Stimulated activated CD8-positive, alpha-beta memory T cell treated with anti-CD3 and anti-CD28 coated beads, Interleukin-15, amount 100 ng/mL, for 48 hours (primary cell): ENCODE measurements at regions not wholly inside any gene's neighbourhood (a gene's known extent, or its start where the extent isn't known, plus 50 kb on each side); places are given as distances from the start of the nearest gene placed in this dataset.

Experiments
- DNase-seq, 2 donors: peaks; one replicate each; pipeline ENCODE4 v3.0.0-alpha.2; 2020; ENCODE audit warnings: low read depth in 2 of 2

DNA sequence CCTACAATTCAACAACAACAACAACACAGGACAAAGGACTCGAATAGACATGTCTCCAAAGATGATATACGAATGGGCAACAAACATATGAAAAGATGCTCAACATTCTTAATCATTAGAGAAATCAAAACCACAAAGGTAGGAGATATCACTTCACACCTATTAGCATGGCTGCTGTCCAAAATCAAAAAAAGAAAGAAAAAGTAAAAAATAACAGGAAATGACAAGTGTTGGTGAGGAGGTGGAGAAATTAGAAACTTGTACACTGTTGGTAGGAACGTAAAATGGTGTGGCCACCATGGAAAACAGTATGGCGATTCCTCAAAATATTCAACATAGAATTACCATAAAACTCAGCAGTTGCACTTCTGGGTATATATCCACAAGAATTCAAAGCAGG, 312.3 kb upstream of the STT3B start:
- DNase-seq: no peak

DNA sequence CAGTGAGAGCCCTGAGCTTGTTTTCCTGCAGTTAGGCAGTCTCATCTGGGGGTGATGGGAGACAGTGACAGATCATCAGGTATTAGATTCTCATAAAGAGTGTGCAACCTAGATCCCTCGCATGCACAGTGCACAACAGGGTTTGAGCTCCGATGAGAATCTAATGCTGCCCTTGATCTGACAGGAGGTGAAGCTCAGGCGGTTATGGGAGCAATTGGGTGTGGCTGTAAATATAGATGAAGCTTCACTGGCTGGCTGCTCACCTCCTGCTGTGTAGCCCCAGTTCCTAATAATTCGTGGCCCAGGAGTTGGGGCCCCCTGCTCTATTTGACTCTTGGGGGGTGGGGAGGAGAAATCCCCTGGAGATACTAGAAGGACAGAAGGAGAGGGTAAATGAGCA, 309.4 kb upstream of the STT3B start:
- DNase-seq: no peak

- no peak for DNase-seq
Measured at GRCh38 chr3:31224936-31225335, 307.8 kb upstream of the STT3B start.

DNA sequence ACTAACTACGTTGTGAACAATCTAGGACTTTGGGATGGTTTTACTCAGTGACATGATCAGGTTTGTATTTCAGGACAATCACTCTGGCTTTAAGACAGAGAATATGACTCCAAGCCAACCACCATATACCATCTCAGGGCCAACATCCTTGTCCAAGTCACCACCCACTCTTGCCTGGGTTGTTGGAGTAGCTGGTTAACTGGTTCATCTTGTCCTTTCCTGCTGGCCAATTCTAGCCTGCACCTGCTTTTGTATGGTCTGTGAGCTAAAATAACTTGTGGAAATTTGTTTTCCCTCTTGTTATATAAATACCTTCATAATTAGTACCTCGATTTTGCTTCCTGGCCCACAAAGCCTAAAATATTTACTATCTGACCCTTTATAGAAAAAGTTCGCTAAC, 306.8 kb upstream of the STT3B start:
- DNase-seq: no peak

DNA sequence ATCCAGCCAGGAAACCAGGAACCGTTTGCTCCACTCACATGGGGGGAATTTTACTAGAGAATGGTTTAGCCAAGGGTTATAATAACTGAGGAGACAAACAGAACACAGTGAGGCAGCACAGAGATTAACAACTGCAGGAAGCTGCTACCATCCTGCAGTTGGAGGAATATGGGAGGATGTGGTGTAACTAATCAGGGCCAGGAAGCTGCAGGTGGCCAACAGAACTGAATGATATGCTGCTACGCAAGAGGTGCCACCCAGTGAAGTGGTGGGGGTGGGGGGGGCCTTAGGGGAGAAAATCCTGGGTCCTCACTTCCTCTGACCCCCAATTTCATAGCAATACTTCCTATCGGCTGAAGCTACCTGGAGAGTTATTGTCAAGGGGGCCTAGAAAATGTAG, 306.4 kb upstream of the STT3B start:
- no peak for DNase-seq

- DNase-seq: no peak
Measured at GRCh38 chr3:31227131-31227562, 305.6 kb upstream of the STT3B start.

DNA sequence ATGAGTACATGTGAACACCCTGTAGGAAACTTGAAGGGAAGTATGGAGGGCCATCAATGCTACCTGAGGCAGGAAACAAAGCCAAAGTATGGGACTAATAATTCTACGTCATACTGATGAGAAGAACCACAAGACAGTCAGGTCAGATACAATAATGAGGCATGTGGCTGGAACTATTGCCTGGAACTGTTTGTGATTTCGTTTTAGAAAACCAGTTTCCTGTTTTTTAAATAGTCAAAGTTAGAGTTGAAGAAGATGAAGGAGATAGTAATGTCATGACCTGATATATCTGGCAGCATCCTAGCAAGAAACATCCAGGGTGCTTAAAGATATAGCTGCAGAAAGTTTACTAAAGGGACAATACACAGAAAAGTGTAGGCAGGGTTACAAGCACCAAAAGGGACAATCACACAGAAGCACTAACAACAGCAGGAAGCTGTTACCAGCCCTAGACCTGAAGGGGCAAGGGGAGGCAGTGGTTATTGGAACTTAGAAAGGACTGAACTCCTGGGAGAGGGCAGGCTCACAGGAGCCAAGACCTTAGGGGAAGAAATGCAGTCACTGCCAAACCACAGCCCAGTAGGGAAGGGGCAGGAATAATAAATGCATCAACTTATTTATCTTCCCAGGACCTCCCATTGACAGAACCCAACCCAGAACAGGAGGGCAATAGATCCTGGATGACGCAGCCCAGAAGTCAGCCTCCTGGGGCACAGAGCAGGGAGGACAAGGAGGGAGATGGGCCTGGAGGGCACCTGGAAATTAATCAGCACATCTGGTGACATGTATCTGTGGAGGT, 302.1 kb upstream of the STT3B start:
- no peak for DNase-seq

DNA sequence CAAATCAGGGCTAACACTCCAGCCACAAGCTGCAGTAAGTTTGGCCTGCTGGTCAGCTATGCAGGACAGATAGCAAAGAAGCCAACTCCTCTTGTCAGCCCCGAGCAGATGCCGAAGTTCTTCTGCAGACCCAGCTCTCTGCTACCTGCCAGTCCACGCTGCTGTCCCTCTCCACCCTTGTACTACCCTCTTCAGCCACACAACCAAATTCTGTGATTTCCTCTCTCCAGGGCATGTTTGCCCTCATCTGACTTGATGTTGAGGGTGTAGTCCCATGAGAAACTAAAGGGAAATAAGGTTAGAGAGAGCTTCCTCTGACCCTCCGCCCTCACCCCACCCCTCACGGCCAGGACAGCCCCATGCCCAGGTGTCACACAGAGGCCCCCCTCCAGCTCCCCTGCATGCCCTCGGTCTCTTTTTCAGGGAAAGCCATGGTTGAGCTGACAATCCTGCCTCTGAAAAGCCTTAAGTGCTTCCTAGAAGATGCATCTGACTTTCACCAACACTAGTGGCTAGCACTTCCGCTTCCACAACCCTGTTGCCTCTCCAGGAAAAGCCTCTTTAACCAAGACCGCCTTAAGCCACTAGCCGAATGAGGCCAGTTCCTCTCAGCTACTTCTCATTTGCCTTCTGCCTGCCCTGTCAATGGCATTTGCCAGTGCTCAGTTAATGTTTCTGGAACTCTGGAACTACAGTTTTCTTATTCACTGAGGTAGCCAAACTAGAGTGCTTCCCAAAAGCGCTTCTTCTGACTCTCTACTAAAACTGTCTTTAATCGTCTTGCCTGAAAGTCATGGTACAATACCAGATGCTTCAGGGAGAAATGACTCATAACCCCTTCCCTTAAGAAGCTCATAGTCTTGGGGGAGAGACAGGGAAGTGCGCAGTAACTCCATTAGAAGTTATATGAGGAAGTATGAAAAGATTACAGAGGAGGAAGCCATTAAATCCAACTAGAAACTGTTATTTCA, 300.4 kb upstream of the STT3B start:
- no peak for DNase-seq

GRCh38 chr3:31234145-31234544, 298.6 kb upstream of the STT3B start:
- no peak for DNase-seq

DNA sequence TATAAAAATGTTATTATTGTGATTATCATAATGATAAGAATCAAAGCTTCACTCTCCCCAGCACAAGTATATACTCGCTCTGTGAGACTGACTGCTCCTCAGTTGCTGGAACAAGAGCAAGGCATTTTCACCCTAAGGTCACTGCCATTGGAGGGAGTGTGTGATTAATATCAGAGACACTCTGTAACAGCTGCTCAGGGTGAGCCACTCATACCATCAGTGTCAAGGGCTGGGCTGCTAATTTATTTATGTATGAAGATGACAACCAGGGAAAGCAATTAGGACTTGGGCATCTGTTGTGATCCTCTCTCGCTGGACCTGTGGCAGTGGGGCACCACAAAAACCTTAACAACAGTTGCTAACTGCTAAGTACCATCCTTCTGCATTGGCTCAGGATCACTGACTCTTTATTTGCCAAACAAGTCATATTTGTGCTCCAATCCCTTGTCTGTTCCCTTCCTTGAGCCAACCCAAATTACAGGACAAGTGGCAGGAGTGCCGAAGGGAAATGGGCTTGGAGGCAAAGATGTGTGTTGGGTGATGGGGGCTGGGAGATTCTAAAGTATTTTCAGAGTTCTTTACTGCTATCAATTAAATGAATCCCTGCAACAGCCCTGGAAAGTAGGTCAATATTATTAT, 297.5 kb upstream of the STT3B start:
- DNase-seq: no peak

DNA sequence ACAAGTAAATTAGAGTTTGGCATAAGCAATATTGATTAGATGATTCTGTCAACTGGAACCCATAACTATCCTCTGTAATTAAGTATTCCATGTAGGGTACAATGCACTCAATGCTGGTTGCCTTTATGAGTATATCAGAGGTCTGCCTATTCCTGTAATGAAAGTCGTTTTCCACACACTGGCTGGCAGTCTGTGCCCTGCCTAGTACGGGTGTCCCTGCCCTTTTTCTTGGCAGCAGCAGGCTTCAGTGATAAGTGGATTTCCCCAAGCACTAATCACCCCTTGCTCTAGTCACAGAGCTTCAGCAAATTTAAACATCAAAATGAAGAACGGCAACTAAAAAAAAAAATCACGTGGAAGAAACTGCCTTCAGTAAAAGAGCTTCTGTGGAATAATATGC, 294.8 kb upstream of the STT3B start:
- DNase-seq: no peak

GRCh38 chr3:31240013-31240412, 292.7 kb upstream of the STT3B start:
- no peak for DNase-seq

DNA sequence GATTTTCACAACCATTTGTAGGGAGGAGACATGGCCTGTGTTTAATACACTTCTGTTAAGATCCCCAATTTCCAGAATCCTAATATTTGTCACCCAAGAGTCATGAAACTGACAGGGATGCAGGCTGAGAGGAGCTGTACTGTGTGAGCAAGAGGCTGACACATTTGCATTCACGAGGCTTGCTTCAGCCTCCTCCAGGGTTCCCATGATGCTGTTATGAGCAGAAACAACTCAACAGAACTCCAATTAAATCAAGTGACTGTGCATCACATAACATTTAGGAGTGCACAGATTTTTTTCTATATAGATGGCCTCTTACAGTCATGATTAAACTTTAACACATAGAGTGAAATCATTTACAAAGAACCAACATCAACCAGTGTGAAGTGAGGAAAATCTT, 292.3 kb upstream of the STT3B start:
- no peak for DNase-seq

DNA sequence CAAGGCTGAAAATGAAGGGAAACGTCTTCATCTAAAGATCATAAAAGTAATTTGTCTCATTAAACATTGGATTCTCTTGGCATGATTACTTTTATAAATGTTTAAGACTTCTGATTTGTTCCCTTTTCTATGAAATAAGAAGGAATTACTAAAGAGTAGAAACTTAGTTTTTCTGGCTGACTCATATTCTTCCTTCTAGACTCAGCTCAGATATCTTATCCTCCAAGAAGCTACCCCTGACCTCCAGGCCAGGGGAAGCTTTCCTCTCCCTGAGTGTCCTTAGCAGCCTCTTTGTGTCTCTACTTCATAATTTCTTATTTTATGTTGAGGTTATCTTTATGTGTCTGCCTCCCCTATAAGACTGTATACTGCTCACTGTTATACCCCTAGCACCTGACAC, 291.9 kb upstream of the STT3B start:
- DNase-seq: no peak

DNA sequence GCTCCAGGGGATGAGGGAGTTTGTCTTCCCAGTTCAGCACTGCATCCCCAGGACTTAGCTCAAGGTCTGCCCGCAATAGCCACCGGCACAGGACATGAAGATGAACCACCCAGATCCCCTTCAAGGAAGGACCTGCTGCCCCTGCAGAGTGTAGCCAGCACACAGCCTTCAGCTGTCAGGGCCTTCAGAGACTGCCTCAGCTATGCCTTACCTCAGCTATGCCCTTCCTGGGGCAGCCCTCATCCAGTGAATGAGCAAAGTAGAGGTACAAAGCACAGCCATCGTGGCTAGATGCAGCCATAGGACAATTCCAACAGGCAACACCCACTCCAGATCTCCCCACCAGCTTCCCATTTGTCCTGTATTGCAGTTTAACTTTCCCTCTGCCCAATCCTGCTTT, 291.2 kb upstream of the STT3B start:
- no peak for DNase-seq

DNA sequence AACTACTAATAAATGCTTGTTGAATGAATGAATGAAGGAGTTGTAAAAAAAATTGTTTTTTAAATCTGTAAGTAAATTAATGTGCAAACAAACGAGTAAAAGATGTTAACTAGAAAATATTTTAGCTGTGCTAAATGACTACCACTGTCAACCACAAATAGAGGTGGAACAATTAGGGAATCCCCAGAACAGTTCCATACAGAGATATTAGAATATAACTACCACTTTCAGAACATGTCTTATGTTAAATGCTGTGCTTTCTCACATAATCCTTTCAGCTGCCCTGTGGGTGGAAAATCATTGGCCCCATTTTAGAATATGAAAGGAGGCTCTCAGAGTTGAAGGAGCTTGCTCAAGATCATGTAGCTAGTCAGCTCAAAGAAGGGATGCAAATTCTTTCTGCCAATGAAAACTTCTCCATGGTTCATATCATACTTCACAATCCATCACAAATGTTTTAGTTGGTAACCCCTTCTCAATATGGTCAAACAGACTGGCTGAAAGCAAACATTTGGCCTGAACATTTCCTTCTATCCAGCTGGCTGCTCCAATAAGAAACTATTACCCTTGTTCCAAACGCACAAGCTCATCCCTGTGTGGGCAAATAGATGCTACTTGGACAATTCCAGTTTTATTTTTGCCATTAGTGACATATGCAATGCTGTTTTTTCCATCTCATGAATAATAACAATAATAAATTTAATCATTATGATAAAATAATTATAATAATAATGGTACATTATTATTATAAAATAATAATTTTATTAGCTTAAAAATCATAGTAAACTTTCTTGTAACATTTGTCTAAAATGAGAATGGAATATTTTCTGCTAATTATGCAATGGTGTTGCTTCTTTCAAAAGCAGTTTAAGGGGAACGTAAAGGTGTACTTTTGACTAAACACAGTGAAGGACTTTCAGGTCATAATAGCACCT, 290.4 kb upstream of the STT3B start:
- no peak for DNase-seq

GRCh38 chr3:31244929-31245817, 287.6 kb upstream of the STT3B start:
- no peak for DNase-seq

DNA sequence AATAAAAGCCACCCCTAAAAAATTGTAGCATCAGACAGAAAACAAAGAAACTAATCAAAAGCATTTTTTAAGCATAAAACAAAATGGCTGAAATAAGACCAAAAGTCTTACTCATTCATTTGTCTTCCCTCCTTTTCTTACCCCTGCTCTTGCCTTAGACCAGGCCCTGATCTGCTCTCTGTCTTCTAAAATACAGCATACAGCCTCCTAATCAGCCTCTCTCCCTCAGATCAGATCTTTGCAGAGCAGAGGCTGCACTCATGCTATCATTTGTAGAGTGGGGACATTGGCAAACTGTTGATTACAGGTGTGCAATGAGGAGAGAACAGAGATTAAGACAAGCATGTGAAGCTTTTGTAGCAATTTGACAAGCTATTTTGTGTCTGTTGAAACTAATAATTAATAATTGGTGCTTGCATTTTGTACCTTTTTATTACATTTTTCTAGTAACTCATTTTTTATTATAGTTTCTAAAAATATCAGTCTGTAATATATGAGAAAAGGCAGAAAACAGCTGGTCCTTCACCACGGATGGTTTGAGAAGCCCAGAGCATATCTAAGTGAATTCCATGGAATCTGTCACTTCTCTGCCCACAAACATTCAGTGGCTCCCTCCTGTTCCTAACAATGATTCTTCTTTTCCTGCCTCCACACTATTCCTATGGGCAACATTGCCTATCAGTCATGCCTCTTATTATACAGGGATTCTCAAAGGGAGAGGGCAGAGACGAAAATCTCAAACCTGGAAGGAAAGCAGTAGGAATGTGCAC, 286.2 kb upstream of the STT3B start:
- no peak for DNase-seq

- no peak for DNase-seq
Measured at GRCh38 chr3:31247063-31247447, 285.7 kb upstream of the STT3B start.
